ENCODE measurements at regions not wholly inside any gene's neighbourhood (a gene's known extent, or its start where the extent isn't known, plus 50 kb on each side); places are given as distances from the start of the nearest gene placed in this dataset.
"Not testable (repeated sequence)": the region's sequence is repeated elsewhere in the genome, so short reads cannot be mapped to it uniquely, and the experiment has no call there.

DNA sequence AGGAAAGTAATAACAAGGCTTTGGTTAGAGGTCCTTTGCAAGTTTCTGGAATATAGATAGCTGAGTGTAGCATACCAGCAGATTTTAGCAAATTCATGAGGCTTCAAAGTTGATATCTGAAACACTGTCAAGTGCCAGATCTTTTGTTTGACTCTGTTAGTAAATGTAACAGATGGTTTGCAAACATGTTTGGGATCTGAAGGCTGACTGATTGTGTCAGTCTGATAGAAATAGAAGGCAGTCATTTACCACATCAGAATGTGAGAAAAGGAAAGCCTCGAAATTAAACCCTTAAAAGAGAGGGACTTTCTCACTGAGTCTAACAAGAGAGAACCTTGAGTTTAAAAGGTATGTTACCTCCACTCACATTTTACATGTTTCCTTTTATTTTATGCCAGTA is 371.5 kb downstream of the KIF2B start:
- WGBS (ENCODE audit: insufficient coverage, insufficient replicate concordance, low lambda C conversion rate, missing lambda C conversion rate) = 0% methylated on average over 1 of the region's 1 CpG
- no peak for FAIRE-seq
- ChIA-PET SMC1A (ENCODE audit: uncharacterized antibody, unreplicated experiment) (no interaction called here), CTCF (interaction anchor here (0.6 to 1.2 kb wide), 2 partner anchors 10 to 560 kb away, joined by 3 read pairs; no protein-coding TSS in a partner anchor), POLR2A (no interaction called here), RAD21 (ENCODE audit: unreplicated experiment) (no interaction called here)
- H3K27ac ChIP-seq (ENCODE audit: control insufficient read depth, insufficient read depth) = no peak overlapping the region
- H3K4me3 ChIP-seq = no peak overlapping the region
- H3K27me3 ChIP-seq (replicated peaks in 1 of 2; ENCODE audit: control insufficient read depth in 2 of 2, insufficient read depth in 2 of 2, low read length in 1 of 2) = no peaks in the 10 kb centered on the region
- H2AFZ ChIP-seq (ENCODE audit: control insufficient read depth, low read depth, low read length) = no peak overlapping the region
- TF ChIP-seq MTA2 (IDR thresholded peaks at IDR 0.05; ENCODE audit: low read depth) = no peak
- TF ChIP-seq, protein P1, sequence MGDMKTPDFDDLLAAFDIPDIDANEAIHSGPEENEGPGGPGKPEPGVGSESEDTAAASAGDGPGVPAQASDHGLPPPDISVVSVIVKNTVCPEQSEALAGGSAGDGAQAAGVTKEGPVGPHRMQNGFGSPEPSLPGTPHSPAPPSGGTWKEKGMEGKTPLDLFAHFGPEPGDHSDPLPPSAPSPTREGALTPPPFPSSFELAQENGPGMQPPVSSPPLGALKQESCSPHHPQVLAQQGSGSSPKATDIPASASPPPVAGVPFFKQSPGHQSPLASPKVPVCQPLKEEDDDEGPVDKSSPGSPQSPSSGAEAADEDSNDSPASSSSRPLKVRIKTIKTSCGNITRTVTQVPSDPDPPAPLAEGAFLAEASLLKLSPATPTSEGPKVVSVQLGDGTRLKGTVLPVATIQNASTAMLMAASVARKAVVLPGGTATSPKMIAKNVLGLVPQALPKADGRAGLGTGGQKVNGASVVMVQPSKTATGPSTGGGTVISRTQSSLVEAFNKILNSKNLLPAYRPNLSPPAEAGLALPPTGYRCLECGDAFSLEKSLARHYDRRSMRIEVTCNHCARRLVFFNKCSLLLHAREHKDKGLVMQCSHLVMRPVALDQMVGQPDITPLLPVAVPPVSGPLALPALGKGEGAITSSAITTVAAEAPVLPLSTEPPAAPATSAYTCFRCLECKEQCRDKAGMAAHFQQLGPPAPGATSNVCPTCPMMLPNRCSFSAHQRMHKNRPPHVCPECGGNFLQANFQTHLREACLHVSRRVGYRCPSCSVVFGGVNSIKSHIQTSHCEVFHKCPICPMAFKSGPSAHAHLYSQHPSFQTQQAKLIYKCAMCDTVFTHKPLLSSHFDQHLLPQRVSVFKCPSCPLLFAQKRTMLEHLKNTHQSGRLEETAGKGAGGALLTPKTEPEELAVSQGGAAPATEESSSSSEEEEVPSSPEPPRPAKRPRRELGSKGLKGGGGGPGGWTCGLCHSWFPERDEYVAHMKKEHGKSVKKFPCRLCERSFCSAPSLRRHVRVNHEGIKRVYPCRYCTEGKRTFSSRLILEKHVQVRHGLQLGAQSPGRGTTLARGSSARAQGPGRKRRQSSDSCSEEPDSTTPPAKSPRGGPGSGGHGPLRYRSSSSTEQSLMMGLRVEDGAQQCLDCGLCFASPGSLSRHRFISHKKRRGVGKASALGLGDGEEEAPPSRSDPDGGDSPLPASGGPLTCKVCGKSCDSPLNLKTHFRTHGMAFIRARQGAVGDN (IDR thresholded peaks at IDR 0.05) = no peak
- no peak for TF ChIP-seq PAX8 (IDR thresholded peaks at IDR 0.05)
- H3K4me2 ChIP-seq (ENCODE audit: control insufficient read depth, insufficient read depth) = no peak overlapping the region
- in situ Hi-C loops (cut with MboI) = no loop called here
- no peaks in the 10 kb centered on the region for H3K9me3 ChIP-seq (replicated peaks; ENCODE audit: control insufficient read depth, insufficient read depth, low read length)
- no TSS peak for BruUV-seq (replicated peaks)
- no peak overlapping the region for H3K9ac ChIP-seq (ENCODE audit: control insufficient read depth, insufficient read depth, low read length)
- H3K79me2 ChIP-seq (ENCODE audit: control insufficient read depth, insufficient read depth, low read length) = no peaks in the 10 kb centered on the region
- no peak for ATAC-seq
- intact Hi-C loops (cut with micrococcal nuclease; ENCODE audit: unreplicated experiment) = no loop called here
- no peaks in the 10 kb centered on the region for H4K20me1 ChIP-seq (ENCODE audit: control insufficient read depth, insufficient read depth)
- no peaks in the 10 kb centered on the region for H3K4me1 ChIP-seq (ENCODE audit: control insufficient read depth, insufficient read depth, low read length)
- H3K36me3 ChIP-seq (ENCODE audit: control insufficient read depth in 2 of 2, insufficient read depth in 2 of 2, low read length in 1 of 2) = no peaks in the 10 kb centered on the region
- DNase-seq (ENCODE audit: low read depth, low spot score) = no peak

DNA sequence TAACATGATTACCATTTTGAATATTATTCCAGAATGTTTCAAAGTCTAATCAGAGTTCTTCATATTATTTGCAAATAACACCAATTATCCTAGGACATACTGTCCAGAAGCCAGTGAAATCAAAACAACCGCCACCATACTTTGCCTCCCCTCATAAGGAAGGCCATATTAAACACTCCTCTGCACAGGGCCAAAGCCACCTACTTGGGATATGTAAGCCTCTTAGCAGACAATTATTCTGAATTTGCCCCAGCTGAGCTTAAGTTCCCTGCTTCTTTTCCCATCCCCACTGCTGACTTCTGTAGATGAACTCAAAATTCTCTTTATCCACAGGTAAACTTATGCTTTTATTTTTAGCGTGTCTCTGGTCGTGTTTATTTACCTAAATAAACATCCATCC is 374.0 kb downstream of the KIF2B start:
- no TSS peak for BruUV-seq (replicated peaks)
- FAIRE-seq = no peak
- Histone ChIP-seq H3K4me2 (ENCODE audit: control insufficient read depth, insufficient read depth) (no peak overlapping the region), H3K27ac (ENCODE audit: control insufficient read depth, insufficient read depth) (no peak overlapping the region), H3K79me2 (ENCODE audit: control insufficient read depth, insufficient read depth, low read length) (no peaks in the 10 kb centered on the region), H3K4me1 (ENCODE audit: control insufficient read depth, insufficient read depth, low read length) (no peaks in the 10 kb centered on the region), H3K4me3 (no peak overlapping the region), H4K20me1 (ENCODE audit: control insufficient read depth, insufficient read depth) (no peaks in the 10 kb centered on the region), H3K36me3 (ENCODE audit: control insufficient read depth in 2 of 2, insufficient read depth in 2 of 2, low read length in 1 of 2) (no peaks in the 10 kb centered on the region), H3K27me3 (replicated peaks in 1 of 2; ENCODE audit: control insufficient read depth in 2 of 2, insufficient read depth in 2 of 2, low read length in 1 of 2) (no peaks in the 10 kb centered on the region), H3K9ac (ENCODE audit: control insufficient read depth, insufficient read depth, low read length) (no peak overlapping the region), H2AFZ (ENCODE audit: control insufficient read depth, low read depth, low read length) (no peak overlapping the region), H3K9me3 (replicated peaks; ENCODE audit: control insufficient read depth, insufficient read depth, low read length) (no peaks in the 10 kb centered on the region)
- DNase-seq (ENCODE audit: low read depth, low spot score) = no peak
- in situ Hi-C loops (cut with MboI) = no loop called here
- ChIA-PET RAD21 (ENCODE audit: unreplicated experiment) (no interaction called here), CTCF (no interaction called here), SMC1A (ENCODE audit: uncharacterized antibody, unreplicated experiment) (no interaction called here), POLR2A (no interaction called here)
- ATAC-seq = no peak
- TF ChIP-seq WRNIP1 (IDR thresholded peaks at IDR 0.05; ENCODE audit: borderline replicate concordance, low read depth, low read length) = no peak
- no peak for TF ChIP-seq SMAD1 (IDR thresholded peaks at IDR 0.05; ENCODE audit: low read depth, partially characterized antibody)
- no peak for TF ChIP-seq HCFC1 (IDR thresholded peaks at IDR 0.05; ENCODE audit: low read length)
- TF ChIP-seq MTA2 (IDR thresholded peaks at IDR 0.05; ENCODE audit: low read depth) = no peak
- TF ChIP-seq, protein P2, sequence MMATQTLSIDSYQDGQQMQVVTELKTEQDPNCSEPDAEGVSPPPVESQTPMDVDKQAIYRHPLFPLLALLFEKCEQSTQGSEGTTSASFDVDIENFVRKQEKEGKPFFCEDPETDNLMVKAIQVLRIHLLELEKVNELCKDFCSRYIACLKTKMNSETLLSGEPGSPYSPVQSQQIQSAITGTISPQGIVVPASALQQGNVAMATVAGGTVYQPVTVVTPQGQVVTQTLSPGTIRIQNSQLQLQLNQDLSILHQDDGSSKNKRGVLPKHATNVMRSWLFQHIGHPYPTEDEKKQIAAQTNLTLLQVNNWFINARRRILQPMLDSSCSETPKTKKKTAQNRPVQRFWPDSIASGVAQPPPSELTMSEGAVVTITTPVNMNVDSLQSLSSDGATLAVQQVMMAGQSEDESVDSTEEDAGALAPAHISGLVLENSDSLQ (IDR thresholded peaks at IDR 0.05) = no peak
- WGBS (ENCODE audit: insufficient coverage, insufficient replicate concordance, low lambda C conversion rate, missing lambda C conversion rate) = 4% methylated on average over 3 of the region's 3 CpGs
- intact Hi-C loops (cut with micrococcal nuclease; ENCODE audit: unreplicated experiment) = no loop called here

DNA sequence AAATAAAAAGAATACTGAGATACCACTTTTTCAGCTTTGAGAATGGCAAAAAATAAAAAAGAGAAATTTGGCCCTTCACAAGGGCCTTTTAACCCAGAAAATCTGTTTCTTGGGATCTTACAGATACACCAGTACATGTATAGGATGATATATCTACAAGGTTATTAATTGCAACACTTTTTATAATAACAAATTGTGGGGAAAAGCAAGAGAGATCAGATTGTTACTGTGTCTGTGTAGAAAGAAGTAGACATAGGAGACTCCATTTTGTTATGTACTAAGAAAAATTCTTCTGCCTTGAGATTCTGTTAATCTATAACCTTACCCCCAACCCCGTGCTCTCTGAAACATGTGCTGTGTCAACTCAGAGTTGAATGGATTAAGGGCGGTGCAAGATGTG is 378.7 kb downstream of the KIF2B start:
- CTCF ChIA-PET; intact Hi-C loops (cut with micrococcal nuclease; ENCODE audit: unreplicated experiment); DNase-seq (ENCODE audit: low read depth, low spot score); POLR2A ChIA-PET; BruUV-seq (replicated peaks); H3K4me1 ChIP-seq (ENCODE audit: control insufficient read depth, insufficient read depth, low read length); H3K36me3 ChIP-seq (ENCODE audit: control insufficient read depth in 2 of 2, insufficient read depth in 2 of 2, low read length in 1 of 2); FAIRE-seq; ATAC-seq; in situ Hi-C loops (cut with MboI); H3K79me2 ChIP-seq (ENCODE audit: control insufficient read depth, insufficient read depth, low read length); H3K4me3 ChIP-seq; H3K27me3 ChIP-seq (replicated peaks in 1 of 2; ENCODE audit: control insufficient read depth in 2 of 2, insufficient read depth in 2 of 2, low read length in 1 of 2); H4K20me1 ChIP-seq (ENCODE audit: control insufficient read depth, insufficient read depth); H3K9me3 ChIP-seq (replicated peaks; ENCODE audit: control insufficient read depth, insufficient read depth, low read length); SMC1A ChIA-PET (ENCODE audit: uncharacterized antibody, unreplicated experiment); H2AFZ ChIP-seq (ENCODE audit: control insufficient read depth, low read depth, low read length); H3K4me2 ChIP-seq (ENCODE audit: control insufficient read depth, insufficient read depth); H3K9ac ChIP-seq (ENCODE audit: control insufficient read depth, insufficient read depth, low read length); RAD21 ChIA-PET (ENCODE audit: unreplicated experiment); H3K27ac ChIP-seq (ENCODE audit: control insufficient read depth, insufficient read depth): not testable (repeated sequence)
- WGBS (ENCODE audit: insufficient coverage, insufficient replicate concordance, low lambda C conversion rate, missing lambda C conversion rate) = no CpG with 5 or more reads among the region's 2 CpGs

Measured in GM12878 (cell line).